Epidermal melanocyte (primary cell): ENCODE measurements at regions not wholly inside any gene's neighbourhood (a gene's known extent, or its start where the extent isn't known, plus 50 kb on each side); places are given as distances from the start of the nearest gene placed in this dataset.

Experiments
- DNase-seq: peaks from one replicate; pipeline ENCODE4 v3.0.0; 2011; ENCODE audit warnings: low spot score; ENCODE audit not compliant: insufficient read length

DNA sequence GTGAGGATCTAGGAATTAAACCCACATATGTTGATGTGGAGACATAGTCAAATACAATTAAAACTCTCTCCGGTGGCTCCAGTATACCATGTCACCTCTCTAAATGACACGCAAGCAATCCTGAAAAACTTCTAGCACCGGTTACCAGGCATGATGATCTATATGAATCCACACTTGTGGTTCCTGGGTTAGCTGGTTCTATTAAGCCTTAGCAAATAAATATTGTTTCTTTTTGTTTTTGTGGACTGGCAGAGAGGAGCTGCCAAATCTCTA is 104.8 kb downstream of the SEC61B start:
- no peak for DNase-seq

DNA sequence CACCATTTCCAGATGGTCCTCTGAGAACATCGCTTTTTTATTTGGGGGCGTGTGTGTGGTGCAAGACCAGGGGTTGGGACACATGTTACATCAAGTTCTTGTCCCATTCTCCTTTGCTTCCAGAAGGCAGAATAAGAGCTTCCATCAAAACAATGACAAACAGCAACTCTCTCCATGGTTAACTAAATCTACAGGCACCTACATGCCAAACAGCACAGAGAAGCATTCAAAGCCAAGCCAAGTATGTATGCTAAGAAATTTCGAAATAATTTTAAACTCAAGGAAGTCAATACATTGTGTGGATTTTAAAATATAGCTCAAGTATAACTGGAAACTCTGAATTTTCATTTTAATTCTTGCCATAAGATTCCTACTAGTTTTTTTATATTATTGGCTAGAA is 105.6 kb downstream of the SEC61B start:
- DNase-seq, result no peak

DNA sequence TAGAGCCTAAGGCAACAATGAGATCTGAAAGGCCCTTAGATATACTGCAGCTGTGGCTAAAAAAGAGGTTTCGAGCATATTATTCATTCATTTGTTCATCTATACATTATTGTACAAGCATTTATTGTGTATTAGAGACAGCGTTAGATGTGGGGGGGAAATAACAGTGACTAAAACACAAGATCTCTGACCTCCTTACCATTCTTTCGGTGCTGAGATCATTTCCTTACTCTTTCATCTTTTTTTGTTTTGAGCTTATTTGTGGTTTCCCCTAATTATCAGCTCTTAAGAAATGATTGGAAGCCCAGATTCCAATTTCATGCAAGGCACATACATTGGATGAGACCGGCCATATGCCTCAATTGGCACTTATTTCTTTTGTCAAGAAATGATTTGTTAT is 113.2 kb downstream of the SEC61B start:
- DNase-seq, result no peak

DNA sequence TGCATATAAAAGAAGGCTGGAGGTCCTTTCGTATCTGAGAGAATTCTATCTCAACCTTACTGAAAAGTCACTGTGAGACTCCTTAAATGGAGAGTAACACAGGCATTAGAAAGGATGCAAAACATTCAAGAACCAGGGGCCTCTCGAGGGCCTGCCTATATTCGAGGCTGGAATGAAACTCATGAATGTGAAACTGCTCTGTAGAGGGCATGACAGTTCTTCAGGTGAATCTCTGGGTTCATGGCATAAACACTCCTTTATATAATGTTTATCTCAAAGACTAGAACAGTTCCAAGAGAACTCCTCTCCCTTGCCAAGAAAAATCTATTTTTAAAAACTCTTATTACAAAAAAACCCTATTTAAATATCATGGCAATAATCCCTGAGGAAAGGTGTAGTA is 113.9 kb downstream of the SEC61B start:
- no peak for DNase-seq

DNA sequence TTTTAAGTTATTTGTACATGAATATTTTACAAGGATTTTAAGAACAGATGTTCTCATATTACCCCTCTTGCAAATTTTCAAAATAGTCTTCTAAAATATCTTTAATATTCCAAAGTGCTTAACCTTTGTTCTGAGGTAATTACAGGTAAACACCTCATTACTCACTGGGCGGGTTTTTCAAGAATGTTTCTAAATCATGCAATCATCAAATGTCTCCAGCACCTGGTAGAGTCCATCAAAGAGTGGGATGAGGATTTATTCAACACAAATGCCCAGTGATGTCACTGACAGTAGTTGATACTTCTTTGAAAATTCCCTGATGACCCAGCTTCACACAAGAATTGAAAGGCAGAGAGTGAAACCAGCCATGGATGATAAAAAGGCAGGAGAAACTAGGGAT is 114.4 kb downstream of the SEC61B start:
- no peak for DNase-seq

DNA sequence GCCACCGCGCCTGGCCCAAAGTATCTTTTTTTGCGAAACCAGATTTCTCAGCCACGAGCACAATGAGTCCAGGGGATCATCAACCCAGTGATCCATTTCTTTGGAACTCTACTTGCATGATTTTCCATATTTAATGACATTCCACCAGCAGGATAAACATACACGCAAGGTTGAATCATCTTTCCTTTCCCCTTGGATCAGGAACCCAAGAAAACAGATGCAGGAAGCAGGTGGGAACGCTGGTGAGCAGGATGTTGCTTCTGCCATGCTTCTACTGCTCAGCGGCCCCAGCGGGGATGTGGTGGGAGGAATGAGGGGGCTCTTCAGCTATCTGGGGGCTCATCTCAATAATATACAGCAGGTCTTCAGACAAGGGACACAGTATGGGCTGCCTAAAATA is 118.2 kb downstream of the SEC61B start:
- DNase-seq, result no peak

DNA sequence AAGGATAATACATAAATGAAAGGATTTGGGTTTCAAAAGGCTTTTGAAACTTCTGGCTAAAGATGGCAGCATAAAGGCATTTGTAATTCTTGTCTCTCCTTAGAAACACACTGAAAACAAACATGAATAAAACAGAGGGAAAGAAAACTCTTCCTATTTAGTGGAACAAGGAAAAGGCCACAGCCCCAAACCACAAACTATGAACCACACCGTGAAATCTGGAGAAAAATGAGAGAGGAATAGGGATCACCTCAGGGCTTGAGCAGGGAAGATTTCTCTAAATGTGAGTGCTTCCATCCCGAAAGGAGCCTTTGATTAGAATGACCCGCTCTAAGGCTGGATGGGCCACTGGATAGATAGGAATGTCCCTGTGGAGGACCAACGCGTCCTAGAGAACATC is 119.6 kb downstream of the SEC61B start:
- no peak for DNase-seq

DNA sequence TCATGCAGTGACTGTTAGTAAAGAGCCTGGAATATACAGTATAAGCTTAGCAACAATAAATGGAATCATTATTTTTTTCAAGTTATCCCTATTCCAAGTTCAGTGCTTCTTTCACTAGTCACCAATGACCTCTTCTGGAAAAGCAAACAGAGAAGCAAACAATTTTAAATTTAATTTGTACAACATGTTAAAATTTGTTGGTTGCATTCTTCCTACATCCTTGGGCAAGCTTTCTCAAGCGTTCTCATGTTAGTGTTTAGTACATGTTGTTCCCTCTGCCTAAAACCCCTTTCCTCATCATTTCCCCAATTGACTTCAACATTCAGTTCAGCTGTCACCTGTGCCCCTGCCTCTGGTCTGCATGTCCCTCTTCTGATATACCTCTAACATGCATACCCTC is 123.4 kb downstream of the SEC61B start:
- DNase-seq, result no peak

DNA sequence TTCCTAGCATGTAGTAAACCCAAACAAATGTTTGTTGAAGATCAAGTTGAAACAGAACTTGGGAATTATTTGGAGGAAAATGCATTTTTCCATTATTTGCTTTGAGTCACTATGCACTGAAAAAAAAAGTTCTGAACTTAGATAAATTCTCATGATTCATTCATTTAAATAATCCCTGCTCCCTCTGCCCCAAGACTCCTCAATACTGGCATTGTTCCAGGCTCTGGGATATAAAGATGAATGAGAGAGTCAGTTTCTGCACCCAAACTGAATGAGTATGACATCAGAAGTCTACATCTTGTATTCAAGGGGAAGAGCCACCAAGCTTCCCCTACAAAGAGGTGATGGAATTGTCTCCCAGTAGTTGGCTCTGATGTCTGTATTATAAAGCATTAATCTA is 123.9 kb downstream of the SEC61B start:
- no peak for DNase-seq

DNA sequence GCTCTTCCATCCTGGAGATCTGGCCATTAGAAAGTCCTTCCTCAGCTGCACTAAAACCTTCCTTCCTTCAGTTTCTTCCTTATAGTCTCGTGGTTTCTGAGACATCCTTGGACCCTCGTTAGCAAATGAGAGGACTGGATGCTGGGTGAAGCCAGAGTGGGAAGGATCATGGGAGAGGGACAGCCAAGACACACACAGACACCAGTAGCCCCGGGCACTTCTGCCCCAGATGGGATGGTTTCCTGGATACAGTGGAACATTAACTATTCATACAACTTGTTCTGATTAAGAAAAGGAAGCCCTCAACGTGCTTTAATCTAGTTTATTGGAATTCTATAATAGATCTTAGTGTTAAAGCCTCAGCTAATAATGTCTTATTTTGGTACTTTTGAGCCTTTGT is 125.5 kb downstream of the SEC61B start:
- DNase-seq, result no peak

DNA sequence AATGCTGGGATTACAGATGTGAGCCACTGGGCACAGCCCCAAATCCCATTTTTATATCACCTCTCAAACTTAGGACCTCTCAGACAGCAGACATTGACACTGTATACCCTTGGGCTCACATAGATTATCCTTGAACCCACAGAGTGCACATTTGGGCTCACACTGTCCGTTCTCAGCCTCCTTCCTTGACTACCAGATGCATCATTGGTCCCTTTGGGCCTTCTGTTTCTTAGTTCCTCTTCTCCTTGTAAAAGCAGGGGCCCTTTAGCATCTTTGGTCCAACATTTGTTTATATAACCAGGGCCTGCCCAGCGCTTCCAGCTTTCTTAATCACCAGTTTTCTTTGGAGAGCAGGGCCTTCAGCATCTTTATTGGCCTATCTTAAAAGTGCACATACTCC is 126.2 kb downstream of the SEC61B start:
- DNase-seq, result no peak

DNA sequence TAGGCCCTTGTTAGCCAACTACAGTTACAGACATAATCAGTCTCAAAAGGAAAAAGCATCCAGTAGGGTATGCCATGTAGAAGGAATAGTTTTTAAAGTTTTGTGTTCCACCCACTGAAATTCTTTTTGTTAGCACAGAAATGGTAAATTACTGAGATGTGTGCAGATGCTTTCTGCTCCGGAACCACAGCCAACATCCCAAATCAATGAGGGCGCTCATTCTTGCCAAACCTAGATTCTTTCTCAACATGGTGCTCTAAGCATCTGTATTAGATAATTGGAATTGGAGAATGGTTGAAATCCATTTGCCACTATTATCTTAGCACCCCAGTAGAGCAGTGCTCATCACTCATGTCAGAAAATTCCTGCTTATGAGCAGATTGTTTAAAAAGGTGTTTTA is 127.8 kb downstream of the SEC61B start:
- no peak for DNase-seq

DNA sequence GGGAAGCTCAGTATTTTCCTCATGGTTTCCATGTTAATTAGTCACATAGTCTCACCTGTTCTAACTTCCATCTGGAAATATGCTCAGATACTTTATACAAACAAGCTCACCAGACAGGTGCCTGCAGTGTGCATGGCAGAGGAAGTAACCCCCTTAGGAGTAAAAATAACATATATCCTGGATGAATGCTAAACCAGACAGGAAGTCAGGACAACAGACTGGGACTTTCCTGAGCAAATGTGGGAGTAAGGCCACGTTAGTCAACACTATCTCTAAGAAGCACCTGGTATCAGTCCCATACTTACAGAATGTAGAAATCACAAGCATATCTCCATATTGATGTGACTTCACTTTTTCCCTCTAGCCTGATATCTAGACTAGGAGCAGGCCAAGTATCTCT is 128.4 kb downstream of the SEC61B start:
- DNase-seq, result no peak

DNA sequence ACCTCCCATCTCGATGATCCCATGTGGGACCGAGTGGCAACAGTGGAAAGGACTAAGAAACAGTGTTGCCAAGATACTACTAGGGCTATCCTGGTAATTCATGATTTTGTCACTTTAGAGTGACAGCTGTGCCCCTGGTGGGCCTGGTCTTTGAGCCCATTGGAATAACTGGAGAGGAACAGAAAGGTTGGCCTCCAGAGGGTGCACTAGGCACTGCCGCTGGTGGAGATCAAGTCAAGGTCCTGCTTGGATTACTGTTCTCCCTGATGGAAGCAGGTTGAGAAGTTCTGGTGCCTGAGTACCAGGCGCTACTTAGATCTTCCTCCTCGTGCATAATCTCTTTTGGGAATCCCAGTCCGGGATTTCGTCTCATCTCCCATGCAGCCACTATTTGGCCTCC is 129.6 kb downstream of the SEC61B start:
- no peak for DNase-seq

DNA sequence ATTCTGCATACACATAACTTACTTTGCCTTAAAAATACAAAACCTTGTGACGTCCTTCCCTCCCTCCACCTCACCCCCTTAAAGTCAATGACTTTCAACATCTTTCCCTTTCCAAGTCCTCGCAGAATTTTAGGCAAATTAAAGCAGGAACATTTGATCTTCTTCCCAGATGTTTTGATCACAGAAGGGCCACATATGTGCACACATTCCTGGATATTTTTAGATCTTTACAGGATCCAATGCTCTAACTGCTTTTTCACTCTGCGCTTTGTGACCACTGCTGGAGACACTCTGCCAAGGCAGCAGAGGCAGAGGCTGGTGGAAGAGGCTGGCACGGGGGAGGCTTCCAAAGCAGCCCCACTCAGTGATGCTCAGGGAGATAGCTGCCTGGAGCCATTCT is 130.7 kb downstream of the SEC61B start:
- DNase-seq, result no peak

DNA sequence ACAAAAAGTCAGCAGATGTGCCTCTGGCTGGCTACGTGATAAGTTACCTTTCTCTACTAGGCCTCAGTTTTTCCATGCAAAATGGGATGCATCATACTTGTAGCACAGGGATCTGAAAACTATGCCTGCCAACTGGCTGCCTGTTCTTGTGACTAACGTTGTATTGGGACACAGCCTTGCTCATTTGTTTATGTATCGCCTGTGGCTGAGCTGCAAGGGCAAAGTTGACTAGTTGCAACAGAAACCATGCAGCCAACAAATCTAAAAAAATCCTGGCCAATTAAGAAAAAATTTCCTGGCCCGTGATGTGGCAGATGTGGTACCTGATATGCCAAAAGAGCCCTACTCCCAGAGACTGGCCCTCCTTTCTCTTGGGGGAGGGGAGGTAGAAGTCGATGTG is 131.3 kb downstream of the SEC61B start:
- DNase-seq, result no peak

DNA sequence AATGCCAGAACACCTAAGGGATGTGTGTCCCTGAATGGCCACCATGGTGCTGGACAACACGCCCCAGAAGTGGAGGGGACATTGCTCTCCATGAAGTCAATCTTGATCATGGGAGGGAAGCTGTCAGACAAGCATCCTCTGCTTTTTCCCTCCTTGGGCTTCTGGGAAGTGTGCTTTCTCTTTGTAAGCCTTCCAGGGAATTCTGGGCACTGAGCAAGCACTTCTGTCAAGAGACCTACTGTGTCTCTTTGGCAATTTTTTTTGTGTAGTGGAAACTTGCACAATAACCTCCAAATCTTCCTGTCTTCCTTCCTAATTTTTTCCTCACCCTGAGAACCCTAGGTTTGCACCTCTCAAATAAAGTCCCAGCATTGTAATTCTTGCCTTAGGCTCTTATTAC is 132.0 kb downstream of the SEC61B start:
- no peak for DNase-seq

DNA sequence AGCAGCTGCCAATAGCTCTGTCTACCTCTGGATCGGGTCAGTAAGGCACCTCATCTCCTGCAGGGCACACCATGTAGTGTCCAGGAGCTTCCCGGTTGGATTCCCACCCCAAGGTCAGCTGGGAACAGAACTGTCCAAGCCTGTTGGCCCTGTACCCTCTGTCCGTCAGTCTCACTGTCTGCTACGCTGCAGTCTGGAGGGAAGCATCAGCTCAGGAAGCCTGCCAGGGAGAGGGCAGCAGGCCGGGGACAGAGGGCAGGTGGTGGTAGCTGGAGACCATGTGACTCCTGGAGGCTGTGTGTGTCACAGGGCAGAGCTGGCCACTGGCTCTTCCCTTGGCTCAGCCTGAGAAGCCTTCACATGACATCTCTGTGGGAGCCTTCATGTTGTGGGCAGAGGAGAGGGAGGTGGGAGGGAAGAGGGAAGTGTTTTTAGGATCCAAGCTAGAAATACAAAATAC is 134.5 kb downstream of the SEC61B start:
- DNase-seq, result no peak

DNA sequence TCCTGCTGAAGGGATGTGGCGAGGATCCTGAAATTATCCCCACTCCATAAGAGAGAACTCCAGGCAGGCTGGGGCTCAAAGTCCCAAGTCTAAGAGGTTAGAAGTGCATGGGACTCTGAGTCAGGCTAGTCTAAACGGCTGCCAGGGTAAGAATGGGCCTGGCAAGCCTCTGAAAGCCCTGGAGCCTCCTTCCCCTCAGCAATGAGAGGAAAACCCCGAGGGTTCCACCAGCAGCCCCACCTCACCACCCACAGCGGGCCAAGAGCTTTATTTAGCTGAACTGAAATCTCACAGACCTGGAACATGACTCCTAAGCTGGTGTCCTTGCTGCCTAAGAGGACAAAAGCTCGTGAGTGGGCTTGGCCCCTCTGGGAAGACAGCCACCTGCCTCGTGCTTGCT is 135.5 kb downstream of the SEC61B start:
- no peak for DNase-seq

DNA sequence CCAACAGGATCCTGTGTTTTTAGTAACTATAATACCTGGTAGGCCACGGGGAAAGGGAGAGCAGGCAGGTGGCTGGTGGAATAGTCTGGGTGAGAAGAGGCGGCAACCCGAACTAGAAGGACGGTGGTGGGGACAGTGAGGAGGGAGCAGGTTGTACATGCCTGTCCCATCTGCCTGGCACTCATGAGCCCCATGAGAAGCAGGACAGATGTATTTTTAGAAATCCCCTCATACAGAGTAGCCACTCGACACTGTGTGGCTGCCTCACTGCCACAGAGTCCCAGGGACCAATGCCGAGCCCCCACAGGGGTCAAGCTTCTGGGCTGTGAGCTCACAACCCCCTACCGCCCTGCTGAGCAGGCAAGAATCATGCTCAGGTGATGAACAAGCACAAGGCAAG is 136.6 kb downstream of the SEC61B start:
- no peak for DNase-seq

DNA sequence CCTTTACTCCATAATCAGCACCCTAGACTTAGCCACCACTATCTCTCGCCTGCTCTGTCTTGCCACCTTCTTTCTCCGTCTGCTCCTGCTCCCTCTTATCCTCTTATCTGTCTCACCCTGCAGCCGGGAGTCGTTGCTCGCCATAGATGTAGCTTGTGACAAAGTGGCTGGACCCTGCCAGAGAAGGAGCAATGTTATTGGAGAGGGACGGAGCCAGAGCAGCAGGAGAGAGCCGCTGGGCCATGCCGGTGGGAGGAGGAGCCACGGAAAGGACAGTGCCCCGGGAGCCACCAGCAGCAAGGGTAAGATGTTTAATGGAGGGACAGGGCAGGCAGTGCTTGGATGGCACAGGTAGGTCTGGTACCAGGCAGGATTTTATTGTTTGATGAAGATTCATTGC is 137.3 kb downstream of the SEC61B start:
- DNase-seq, result no peak

DNA sequence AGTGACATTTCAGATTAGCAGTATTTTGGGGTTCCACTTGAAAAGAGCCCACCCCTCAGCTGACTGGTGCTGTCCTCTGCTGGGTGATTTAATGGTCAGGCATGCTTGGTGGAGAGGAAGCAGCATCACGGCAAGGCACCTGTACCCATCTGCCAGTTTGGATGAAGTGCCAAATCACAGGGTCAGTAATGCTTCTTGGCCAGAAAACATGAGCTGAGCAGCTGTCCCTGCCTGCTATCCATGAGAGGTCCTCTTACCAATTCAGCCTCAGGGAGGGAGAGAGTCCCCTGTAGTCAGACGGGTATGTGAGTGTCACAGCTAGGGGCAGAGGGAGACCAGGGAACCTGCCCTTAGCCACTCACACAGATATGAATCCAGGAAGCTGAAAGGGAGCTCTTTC is 137.9 kb downstream of the SEC61B start:
- DNase-seq, result no peak

DNA sequence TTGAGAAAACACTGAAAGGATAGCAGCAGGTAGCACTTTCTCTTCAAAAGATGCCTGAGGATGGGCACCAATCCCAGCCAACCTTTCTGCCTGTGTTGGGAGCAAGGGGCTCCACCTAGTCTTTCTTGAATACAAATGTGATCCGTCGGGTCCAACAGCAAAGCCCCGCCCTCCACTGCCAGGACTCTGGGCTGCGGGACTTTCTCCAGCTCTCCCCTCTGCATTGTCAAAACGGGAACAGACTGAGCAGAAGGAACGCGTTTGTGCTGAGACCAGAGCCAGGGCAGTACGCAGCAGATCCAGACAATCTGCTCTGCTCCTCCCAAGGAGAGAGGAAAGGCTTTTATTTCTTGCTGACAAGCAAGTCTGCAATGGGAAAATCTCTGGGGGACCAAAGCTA is 139.7 kb downstream of the SEC61B start:
- no peak for DNase-seq

DNA sequence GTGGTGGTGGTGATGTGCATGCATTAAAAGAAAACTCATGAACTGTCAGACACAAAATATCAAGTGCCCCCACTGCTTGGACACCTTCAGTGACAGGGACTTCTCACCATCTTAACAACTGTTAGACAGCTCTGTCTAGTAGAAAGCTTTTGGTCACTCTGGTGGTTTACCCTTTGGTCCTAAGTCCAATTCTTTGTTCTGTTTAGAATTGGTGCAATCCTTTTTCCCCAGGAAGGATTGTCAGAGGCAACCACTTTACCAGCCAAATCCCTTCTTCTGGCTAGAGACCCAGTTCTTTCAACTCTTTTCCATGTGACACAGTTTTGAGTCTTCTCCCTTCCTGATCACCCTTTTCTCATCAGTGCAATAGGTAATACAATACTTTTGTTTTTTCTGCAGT is 140.2 kb downstream of the SEC61B start:
- no peak for DNase-seq

DNA sequence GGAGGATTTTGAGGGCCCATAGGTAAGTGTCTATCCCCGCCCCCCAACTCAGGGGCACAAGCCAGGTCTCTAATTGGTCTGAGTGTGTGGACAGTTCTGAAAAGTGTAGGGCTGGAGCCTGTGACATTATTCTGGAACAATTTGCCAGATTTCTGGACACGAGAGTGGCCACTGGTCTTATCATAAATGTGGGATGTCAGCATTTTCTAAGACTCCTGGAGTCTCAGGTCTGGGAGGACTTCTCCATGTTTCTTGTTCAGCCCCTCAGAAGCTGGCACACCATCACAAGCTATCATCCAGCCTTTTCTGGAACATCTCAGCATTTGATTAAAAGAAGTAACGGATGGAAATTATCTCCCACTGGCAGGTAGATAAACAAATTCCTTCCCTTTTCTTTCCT is 141.4 kb downstream of the SEC61B start:
- DNase-seq, result no peak
